HL-60 (cell line): ENCODE measurements at regions not wholly inside any gene's neighbourhood (a gene's known extent, or its start where the extent isn't known, plus 50 kb on each side); places are given as distances from the start of the nearest gene placed in this dataset.

Experiments used
- DNase-seq, 2 experiments: peaks; one replicate each; pipeline ENCODE4 v3.0.0-alpha.2; 2010 to 2020; ENCODE audit warnings: low read depth in 1 of 2, low spot score in 1 of 2
- H3K27ac ChIP-seq: fragments of 250-450 bp; sonication (Bioruptor Pico); replicated peaks from 2 replicates; pipeline ENCODE4 v1.5.1; 2020; ENCODE audit warnings: mild to moderate bottlenecking, moderate library complexity
- H3K27me3 ChIP-seq: fragments of 250-450 bp; sonication (Bioruptor Pico); 2 replicates; pipeline ENCODE4 v1.5.1; 2021; ENCODE audit warnings: mild to moderate bottlenecking, moderate library complexity; ENCODE audit not compliant: insufficient read depth, poor library complexity, severe bottlenecking
- H3K4me3 ChIP-seq: replicated peaks from 2 replicates; pipeline ENCODE4 v1.5.1; 2011; ENCODE audit warnings: mild to moderate bottlenecking, control low read depth, low read length; ENCODE audit not compliant: insufficient read depth
- GABPA ChIP-seq: IDR thresholded peaks from 2 replicates; pipeline ENCODE4 v1.6.1; 2012; ENCODE audit warnings: low read depth
- POLR2AphosphoS5 ChIP-seq: IDR thresholded peaks from 2 replicates; pipeline ENCODE4 v1.6.1; 2012; ENCODE audit warnings: low read depth
- SPI1 ChIP-seq: IDR thresholded peaks from 2 replicates; pipeline ENCODE4 v1.6.1; 2012; ENCODE audit warnings: low read depth, mild to moderate bottlenecking, borderline replicate concordance
- TF ChIP-seq, protein P1 (sequence below): IDR thresholded peaks from 2 replicates; pipeline ENCODE4 v1.6.1; 2012; ENCODE audit warnings: low read depth; ENCODE audit not compliant: insufficient replicate concordance
- TF ChIP-seq, protein P2 (sequence below): IDR thresholded peaks from one replicate; pipeline ENCODE4 v1.5.1; 2011; ENCODE audit warnings: low read length, control low read depth, inconsistent platforms; ENCODE audit not compliant: insufficient read depth

DNA sequence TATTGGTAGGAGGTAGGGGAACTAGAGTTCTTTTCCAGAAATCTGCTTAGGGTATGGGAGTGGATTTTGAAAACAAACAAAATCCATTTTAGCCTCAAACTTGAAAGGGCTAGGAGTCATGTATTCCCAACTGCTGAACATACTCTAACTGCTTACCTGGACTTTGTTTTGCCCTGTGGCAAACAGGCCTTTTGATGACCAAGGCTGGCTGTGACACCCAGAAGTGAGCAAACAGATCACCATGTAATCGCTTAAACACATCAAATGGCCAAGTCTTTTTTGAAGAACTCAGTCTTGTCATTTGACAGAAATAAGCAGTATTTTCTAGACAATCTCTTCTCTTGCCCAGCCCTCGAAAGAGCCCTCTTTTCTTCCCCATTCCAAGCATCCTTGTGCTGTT is 203.4 kb downstream of the KIT start:
- no peak overlapping the region for H3K27ac ChIP-seq
- no peak overlapping the region for H3K4me3 ChIP-seq
- H3K27me3 ChIP-seq, result no peaks in the 10 kb centered on the region
- TF ChIP-seq SPI1 (no peak), GABPA (no peak), POLR2AphosphoS5 (no peak)
- TF ChIP-seq, protein P1, sequence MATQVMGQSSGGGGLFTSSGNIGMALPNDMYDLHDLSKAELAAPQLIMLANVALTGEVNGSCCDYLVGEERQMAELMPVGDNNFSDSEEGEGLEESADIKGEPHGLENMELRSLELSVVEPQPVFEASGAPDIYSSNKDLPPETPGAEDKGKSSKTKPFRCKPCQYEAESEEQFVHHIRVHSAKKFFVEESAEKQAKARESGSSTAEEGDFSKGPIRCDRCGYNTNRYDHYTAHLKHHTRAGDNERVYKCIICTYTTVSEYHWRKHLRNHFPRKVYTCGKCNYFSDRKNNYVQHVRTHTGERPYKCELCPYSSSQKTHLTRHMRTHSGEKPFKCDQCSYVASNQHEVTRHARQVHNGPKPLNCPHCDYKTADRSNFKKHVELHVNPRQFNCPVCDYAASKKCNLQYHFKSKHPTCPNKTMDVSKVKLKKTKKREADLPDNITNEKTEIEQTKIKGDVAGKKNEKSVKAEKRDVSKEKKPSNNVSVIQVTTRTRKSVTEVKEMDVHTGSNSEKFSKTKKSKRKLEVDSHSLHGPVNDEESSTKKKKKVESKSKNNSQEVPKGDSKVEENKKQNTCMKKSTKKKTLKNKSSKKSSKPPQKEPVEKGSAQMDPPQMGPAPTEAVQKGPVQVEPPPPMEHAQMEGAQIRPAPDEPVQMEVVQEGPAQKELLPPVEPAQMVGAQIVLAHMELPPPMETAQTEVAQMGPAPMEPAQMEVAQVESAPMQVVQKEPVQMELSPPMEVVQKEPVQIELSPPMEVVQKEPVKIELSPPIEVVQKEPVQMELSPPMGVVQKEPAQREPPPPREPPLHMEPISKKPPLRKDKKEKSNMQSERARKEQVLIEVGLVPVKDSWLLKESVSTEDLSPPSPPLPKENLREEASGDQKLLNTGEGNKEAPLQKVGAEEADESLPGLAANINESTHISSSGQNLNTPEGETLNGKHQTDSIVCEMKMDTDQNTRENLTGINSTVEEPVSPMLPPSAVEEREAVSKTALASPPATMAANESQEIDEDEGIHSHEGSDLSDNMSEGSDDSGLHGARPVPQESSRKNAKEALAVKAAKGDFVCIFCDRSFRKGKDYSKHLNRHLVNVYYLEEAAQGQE, result no peak
- TF ChIP-seq, protein P2, sequence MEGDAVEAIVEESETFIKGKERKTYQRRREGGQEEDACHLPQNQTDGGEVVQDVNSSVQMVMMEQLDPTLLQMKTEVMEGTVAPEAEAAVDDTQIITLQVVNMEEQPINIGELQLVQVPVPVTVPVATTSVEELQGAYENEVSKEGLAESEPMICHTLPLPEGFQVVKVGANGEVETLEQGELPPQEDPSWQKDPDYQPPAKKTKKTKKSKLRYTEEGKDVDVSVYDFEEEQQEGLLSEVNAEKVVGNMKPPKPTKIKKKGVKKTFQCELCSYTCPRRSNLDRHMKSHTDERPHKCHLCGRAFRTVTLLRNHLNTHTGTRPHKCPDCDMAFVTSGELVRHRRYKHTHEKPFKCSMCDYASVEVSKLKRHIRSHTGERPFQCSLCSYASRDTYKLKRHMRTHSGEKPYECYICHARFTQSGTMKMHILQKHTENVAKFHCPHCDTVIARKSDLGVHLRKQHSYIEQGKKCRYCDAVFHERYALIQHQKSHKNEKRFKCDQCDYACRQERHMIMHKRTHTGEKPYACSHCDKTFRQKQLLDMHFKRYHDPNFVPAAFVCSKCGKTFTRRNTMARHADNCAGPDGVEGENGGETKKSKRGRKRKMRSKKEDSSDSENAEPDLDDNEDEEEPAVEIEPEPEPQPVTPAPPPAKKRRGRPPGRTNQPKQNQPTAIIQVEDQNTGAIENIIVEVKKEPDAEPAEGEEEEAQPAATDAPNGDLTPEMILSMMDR, result no peak
- DNase-seq, result no peak

DNA sequence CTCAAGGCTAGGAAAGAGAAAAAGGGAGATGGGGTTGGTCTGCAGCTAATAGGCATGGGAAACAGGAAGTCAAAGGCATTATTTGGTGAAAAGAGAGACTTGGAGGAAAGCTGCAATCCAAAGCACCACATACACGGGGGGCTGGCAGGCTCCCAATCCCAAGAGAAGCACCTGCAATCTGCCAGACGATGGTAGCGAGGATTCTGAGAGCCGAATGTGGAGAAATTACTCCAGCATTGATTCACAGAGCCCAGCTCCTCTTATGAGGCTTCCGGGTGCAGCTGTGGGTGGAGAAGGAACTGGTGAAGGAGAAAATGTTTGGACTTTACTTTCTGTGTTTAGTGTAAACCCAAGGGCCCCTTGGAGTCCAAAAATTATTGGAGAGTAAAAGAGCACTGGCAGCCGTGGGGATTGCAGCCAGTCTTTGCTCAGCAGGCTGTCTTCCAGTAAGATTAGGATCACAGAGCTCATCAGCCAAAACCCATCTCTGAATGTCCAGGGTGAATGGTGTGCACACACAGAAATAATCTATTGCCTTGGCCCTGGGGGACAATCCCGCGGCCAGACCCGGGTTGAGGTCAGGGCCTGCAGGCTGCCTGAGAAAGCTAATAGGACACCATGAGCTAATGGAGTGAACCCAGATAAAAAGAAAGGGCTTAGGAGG is 197.6 kb downstream of the KIT start:
- H3K27ac ChIP-seq, result no peak overlapping the region
- DNase-seq, result no peak
- TF ChIP-seq SPI1, result no peak
- no peaks in the 10 kb centered on the region for H3K27me3 ChIP-seq
- H3K4me3 ChIP-seq, result no peak overlapping the region

DNA sequence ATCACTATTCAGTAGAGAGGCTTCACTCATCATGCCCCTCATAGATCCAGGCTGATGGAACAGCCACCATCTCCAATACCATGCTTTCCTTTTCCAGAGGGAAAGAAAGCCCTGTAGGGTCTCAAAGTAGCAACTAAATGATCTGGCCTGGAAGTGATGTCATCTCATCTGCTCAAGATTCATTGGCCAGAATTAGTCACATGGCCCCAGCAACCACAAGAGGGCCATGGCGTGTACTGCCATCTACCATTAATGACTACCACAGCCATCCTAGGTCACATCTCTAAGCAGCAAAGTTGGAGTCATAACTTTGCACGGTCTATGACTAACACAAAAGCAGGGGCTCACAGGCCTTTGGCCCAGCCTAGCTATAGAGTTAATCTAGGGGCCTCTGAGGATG is 194.8 kb downstream of the KIT start:
- TF ChIP-seq, protein P1, result no peak
- no peak for TF ChIP-seq SPI1
- TF ChIP-seq POLR2AphosphoS5, result no peak
- Histone ChIP-seq H3K4me3 (no peak overlapping the region), H3K27ac (no peak overlapping the region), H3K27me3 (no peaks in the 10 kb centered on the region)
- DNase-seq, result no peak

DNA sequence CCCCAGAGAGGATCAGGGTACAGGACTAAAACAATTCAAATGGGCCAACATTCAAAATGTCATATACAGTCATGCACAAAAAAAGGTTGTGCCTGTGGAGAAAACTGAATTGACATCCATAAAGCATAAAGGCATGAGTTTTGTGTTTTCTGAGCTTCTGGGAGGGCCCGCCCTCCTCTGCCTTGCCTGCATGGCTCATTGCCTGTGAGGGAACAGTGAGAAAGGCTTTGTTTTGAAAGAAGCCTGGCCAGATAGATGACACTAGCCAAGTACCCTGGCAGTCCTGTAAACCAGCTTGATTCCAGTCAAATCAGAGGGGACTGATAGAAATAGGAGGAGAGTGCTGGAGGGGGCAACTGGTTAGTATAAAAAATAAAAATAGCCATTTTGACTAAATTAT is 194.3 kb downstream of the KIT start:
- H3K27ac ChIP-seq, result no peak overlapping the region
- TF ChIP-seq SPI1 (no peak), POLR2AphosphoS5 (no peak), GABPA (no peak)
- TF ChIP-seq, protein P2, result no peak
- TF ChIP-seq, protein P1, result no peak
- no peak overlapping the region for H3K4me3 ChIP-seq
- no peaks in the 10 kb centered on the region for H3K27me3 ChIP-seq
- DNase-seq, result no peak
